ENCODE measurements at regions not wholly inside any gene's neighbourhood (a gene's known extent, or its start where the extent isn't known, plus 50 kb on each side); places are given as distances from the start of the nearest gene placed in this dataset.

DNA sequence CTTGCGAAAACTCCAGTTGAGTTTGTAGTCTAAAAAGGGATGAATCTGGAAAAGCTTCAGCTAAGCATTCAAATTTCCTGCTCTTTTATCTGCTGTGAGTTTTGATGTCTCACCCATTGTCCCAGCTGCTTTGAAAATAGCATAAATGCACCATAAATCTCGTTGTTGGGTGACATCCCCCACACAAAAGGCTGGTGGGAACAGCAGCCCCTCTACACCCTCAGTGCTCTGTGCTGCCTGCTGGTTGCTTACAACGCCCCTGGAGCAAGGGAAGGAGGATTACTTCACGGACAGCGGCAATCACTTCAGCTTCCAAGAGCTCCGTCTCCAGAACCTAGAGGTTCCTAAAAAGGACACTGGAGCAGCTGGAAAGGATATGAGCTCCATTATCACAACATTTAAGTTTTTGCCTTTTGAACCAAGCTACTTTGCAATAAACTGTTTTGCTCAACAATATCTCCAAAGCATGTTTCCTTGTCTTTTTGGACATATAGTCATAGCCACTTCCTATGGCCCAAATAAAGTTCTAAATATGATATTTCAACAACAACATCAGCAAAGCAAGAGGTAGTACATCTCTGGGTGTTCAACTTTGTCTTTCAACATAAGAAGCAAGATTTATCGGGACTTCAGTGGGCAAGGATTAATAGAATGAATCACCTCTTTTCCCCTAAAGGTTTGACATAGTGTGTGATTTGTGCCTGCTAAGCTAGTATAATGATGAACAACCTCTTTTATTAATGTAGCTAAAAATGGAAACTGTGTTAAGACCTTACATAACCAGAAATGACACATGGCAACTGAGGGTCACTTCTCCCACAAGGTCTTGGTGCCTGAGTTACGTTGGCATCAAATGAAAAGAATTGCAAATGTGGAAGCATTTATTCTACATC is 413.5 kb downstream of the TXNL1 start:
- Histone ChIP-seq H3K9me3 (no peaks in the 10 kb centered on the region), H3K36me3 (no peaks in the 10 kb centered on the region), H3K27ac (no peak overlapping the region), H3K4me3 (no peak overlapping the region), H3K4me1 (ENCODE audit: insufficient read depth) (no peaks in the 10 kb centered on the region), H3K27me3 (no peaks in the 10 kb centered on the region)
- DNase-seq: no peak
- TF ChIP-seq EP300 (IDR thresholded peaks at IDR 0.05) (no peak), POLR2A (IDR thresholded peaks at IDR 0.05) (no peak)
- TF ChIP-seq, protein P1, sequence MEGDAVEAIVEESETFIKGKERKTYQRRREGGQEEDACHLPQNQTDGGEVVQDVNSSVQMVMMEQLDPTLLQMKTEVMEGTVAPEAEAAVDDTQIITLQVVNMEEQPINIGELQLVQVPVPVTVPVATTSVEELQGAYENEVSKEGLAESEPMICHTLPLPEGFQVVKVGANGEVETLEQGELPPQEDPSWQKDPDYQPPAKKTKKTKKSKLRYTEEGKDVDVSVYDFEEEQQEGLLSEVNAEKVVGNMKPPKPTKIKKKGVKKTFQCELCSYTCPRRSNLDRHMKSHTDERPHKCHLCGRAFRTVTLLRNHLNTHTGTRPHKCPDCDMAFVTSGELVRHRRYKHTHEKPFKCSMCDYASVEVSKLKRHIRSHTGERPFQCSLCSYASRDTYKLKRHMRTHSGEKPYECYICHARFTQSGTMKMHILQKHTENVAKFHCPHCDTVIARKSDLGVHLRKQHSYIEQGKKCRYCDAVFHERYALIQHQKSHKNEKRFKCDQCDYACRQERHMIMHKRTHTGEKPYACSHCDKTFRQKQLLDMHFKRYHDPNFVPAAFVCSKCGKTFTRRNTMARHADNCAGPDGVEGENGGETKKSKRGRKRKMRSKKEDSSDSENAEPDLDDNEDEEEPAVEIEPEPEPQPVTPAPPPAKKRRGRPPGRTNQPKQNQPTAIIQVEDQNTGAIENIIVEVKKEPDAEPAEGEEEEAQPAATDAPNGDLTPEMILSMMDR (IDR thresholded peaks at IDR 0.05): no peak
- 49 to 63% (median 62%) methylated on average over 8 of the region's 8 CpGs for WGBS, 3 donors
- intact Hi-C loops (cut with DNase I): no loop called here

GRCh38 chr18:56221195-56222065 is 417.0 kb downstream of the TXNL1 start:
- TF ChIP-seq, protein P1 (IDR thresholded peaks at IDR 0.05): no peak
- TF ChIP-seq POLR2A (IDR thresholded peaks at IDR 0.05) (no peak), EP300 (IDR thresholded peaks at IDR 0.05) (no peak)
- intact Hi-C loops (cut with DNase I): no loop called here
- no peaks in the 10 kb centered on the region for H3K4me1 ChIP-seq (ENCODE audit: insufficient read depth)
- no peaks in the 10 kb centered on the region for H3K9me3 ChIP-seq
- H3K4me3 ChIP-seq: no peak overlapping the region
- no peak overlapping the region for H3K27ac ChIP-seq
- H3K27me3 ChIP-seq: no peaks in the 10 kb centered on the region
- no peaks in the 10 kb centered on the region for H3K36me3 ChIP-seq
- no peak for DNase-seq
- WGBS, 3 donors: 78 to 85% (median 81%) methylated on average over 5 of the region's 5 CpGs

GRCh38 chr18:56217406-56217805 is 421.0 kb downstream of the TXNL1 start:
- no peaks in the 10 kb centered on the region for H3K4me1 ChIP-seq (ENCODE audit: insufficient read depth)
- no peaks in the 10 kb centered on the region for H3K36me3 ChIP-seq
- H3K9me3 ChIP-seq: no peaks in the 10 kb centered on the region
- intact Hi-C loops (cut with DNase I): no loop called here
- TF ChIP-seq POLR2A (IDR thresholded peaks at IDR 0.05) (no peak), EP300 (IDR thresholded peaks at IDR 0.05) (no peak)
- TF ChIP-seq, protein P1 (IDR thresholded peaks at IDR 0.05): no peak
- no peak for DNase-seq
- no peaks in the 10 kb centered on the region for H3K27me3 ChIP-seq
- 76 to 81% (median 77%) methylated on average over 1 of the region's 1 CpG for WGBS, 3 donors
- H3K27ac ChIP-seq: no peak overlapping the region
- no peak overlapping the region for H3K4me3 ChIP-seq

- Histone ChIP-seq H3K36me3 (no peaks in the 10 kb centered on the region), H3K4me3 (no peak overlapping the region), H3K27me3 (no peaks in the 10 kb centered on the region), H3K9me3 (no peaks in the 10 kb centered on the region), H3K4me1 (ENCODE audit: insufficient read depth) (no peaks in the 10 kb centered on the region), H3K27ac (no peak overlapping the region)
- intact Hi-C loops (cut with DNase I): no loop called here
- TF ChIP-seq EP300 (IDR thresholded peaks at IDR 0.05) (no peak), POLR2A (IDR thresholded peaks at IDR 0.05) (no peak)
- TF ChIP-seq, protein P1 (IDR thresholded peaks at IDR 0.05): no peak
- WGBS, 3 donors: 11 to 18% (median 12%) methylated on average over 1 of the region's 1 CpG
- DNase-seq: no peak
Observed at GRCh38 chr18:56214706-56215105, 423.7 kb downstream of the TXNL1 start.

All from ovary (tissue), 7 donors.